HepG2 (cell line): ENCODE measurements at regions not wholly inside any gene's neighbourhood (a gene's known extent, or its start where the extent isn't known, plus 50 kb on each side); places are given as distances from the start of the nearest gene placed in this dataset.
A peak's percentile ranks its signal among the peaks of the same experiment; 100 is the strongest.

Source experiments
- ATAC-seq: fragments of 200-7000 bp; cut with Tn5 transposase; 3 replicates; pipeline ENCODE4 v1.9.1; 2020; ENCODE audit warnings: mild to moderate bottlenecking, moderate library complexity
- BruUV-seq: library from RNA; stranded (reverse); fragments of 400-500 nt; replicated peaks from 2 replicates; lab custom pipeline; 2021; lab: Mats Ljungman, UMichigan
- CTCF ChIA-PET: fragments of 300-600 bp; formaldehyde crosslinking; extraction: SDS; loops from one replicate; lab custom pipeline; 2021; ENCODE audit warnings: low total read pairs, inconsistent platforms, low intra/inter-chr PET ratio; lab: Yijun Ruan, JAX
- POLR2A ChIA-PET: fragments of 350-600 bp; sonication (Branson Sonifier 250); formaldehyde crosslinking; loops from one replicate; lab custom pipeline; 2020; ENCODE audit warnings: antibody characterized with exemption, inconsistent platforms; lab: Yijun Ruan, JAX
- DNase-seq: peaks from one replicate; pipeline ENCODE4 v3.0.0-alpha.2; 2015; ENCODE audit warnings: low spot score
- FAIRE-seq: peaks from 3 replicates; lab custom pipeline; 2011; peaks lifted over from hg19 to GRCh38; lab: Jason Lieb, UNC
- H2AFZ ChIP-seq: one replicate; pipeline ENCODE4 v1.6.1; 2011; ENCODE audit warnings: low read length, inconsistent platforms
- H3K27ac ChIP-seq: fragments of 300-600 bp; 3 replicates; pipeline ENCODE4 v1.8.0; 2011; ENCODE audit warnings: mixed run types, mild to moderate bottlenecking, mixed read lengths, low read length, inconsistent platforms; ENCODE audit not compliant: insufficient read depth; ENCODE audit errors: extremely low read length
- H3K27me3 ChIP-seq, 2 experiments: fragments of 200-600 bp in 1 of 2; 2 replicates in 1 of 2; 3 replicates in 1 of 2; pipeline versions ENCODE4 v1.6.0 to v1.8.0; 2011; ENCODE audit warnings: low read length in 2 of 2, mild to moderate bottlenecking in 2 of 2, moderate library complexity in 2 of 2, inconsistent platforms in 1 of 2; ENCODE audit not compliant: insufficient read depth in 2 of 2, control insufficient read depth in 1 of 2
- H3K36me3 ChIP-seq, 2 experiments: fragments of 200-600 bp in 1 of 2; replicated peaks in 1 of 2; 2 replicates in 1 of 2; 3 replicates in 1 of 2; pipeline versions ENCODE4 v1.5.1 to v1.8.0; 2011; ENCODE audit warnings: low read length in 2 of 2, inconsistent platforms in 1 of 2; ENCODE audit not compliant: insufficient read depth in 2 of 2, control insufficient read depth in 1 of 2
- H3K4me1 ChIP-seq: 2 replicates; pipeline ENCODE4 v1.5.1; 2012; ENCODE audit warnings: low read length, inconsistent platforms; ENCODE audit not compliant: insufficient read depth
- H3K4me2 ChIP-seq: 2 replicates; pipeline ENCODE4 v1.6.0; 2011; ENCODE audit warnings: low read depth, low read length, inconsistent platforms
- H3K4me3 ChIP-seq, 3 experiments: fragments of 200-600 bp in 1 of 3; sonication (generic), shearing (Covaris generic) in 1 of 3; replicated peaks in 1 of 3; 2 replicates each; pipeline ENCODE4 v1.5.1; 2011 to 2016; ENCODE audit warnings: low read length in 3 of 3, inconsistent platforms in 2 of 3, low read depth in 2 of 3, mild to moderate bottlenecking in 2 of 3, control low read depth in 1 of 3, mixed read lengths in 1 of 3; ENCODE audit not compliant: insufficient read depth in 1 of 3
- H3K79me2 ChIP-seq: one replicate; pipeline ENCODE4 v1.6.1; 2011; ENCODE audit warnings: low read length, inconsistent platforms; ENCODE audit not compliant: insufficient read depth
- H3K9ac ChIP-seq: 2 replicates; pipeline ENCODE4 v1.6.0; 2011; ENCODE audit warnings: mild to moderate bottlenecking, low read depth, low read length, inconsistent platforms; ENCODE audit not compliant: insufficient read depth
- H3K9me3 ChIP-seq: 2 replicates; pipeline ENCODE4 v1.5.1; 2012; ENCODE audit warnings: mild to moderate bottlenecking, low read length
- H4K20me1 ChIP-seq: 2 replicates; pipeline ENCODE4 v1.6.0; 2011; ENCODE audit warnings: inconsistent platforms, mild to moderate bottlenecking, low read length, moderate library complexity; ENCODE audit not compliant: insufficient read depth
- HNF1A ChIP-seq, 2 experiments: sonication (generic) in 1 of 2; formaldehyde crosslinking in 1 of 2; IDR thresholded peaks; 2 replicates each; pipeline versions ENCODE4 v1.4.0 to v1.6.1; 2016 to 2020; ENCODE audit warnings: borderline replicate concordance in 1 of 2, low read depth in 1 of 2, mild to moderate bottlenecking in 1 of 2, missing genetic modification reagents in 1 of 2
- MEF2D ChIP-seq: sonication (generic); formaldehyde crosslinking; IDR thresholded peaks from 2 replicates; pipeline ENCODE4 v1.5.1; 2020; ENCODE audit warnings: mild to moderate bottlenecking, missing genetic modification reagents
- NFRKB ChIP-seq: fragments of 450-650 bp; IDR thresholded peaks from 2 replicates; pipeline ENCODE4 v1.6.1; 2017
- PRPF4 ChIP-seq: fragments of 200-400 bp; formaldehyde crosslinking; IDR thresholded peaks from 2 replicates; pipeline ENCODE4 v1.6.1; 2016; ENCODE audit warnings: low read length, low read depth; ENCODE audit not compliant: poor library complexity, severe bottlenecking
- ZBTB38 ChIP-seq: sonication (generic); formaldehyde crosslinking; IDR thresholded peaks from 2 replicates; pipeline ENCODE4 v1.5.1; 2020; ENCODE audit warnings: mild to moderate bottlenecking, missing genetic modification reagents
- ZBTB8A ChIP-seq: sonication (generic); formaldehyde crosslinking; IDR thresholded peaks from 2 replicates; pipeline ENCODE4 v1.4.0; 2020; ENCODE audit warnings: mild to moderate bottlenecking, low read depth, missing genetic modification reagents, borderline replicate concordance
- ZMYM3 ChIP-seq: sonication (generic); formaldehyde crosslinking; IDR thresholded peaks from 2 replicates; pipeline ENCODE4 v1.5.1; 2020; ENCODE audit warnings: mild to moderate bottlenecking, missing genetic modification reagents
- ZNF17 ChIP-seq: sonication (generic); formaldehyde crosslinking; IDR thresholded peaks from 2 replicates; pipeline ENCODE4 v1.5.0; 2020; ENCODE audit warnings: mild to moderate bottlenecking, missing genetic modification reagents
- ZNF460 ChIP-seq: sonication (generic); formaldehyde crosslinking; IDR thresholded peaks from 2 replicates; pipeline ENCODE4 v1.5.1; 2020; ENCODE audit warnings: missing genetic modification reagents, mild to moderate bottlenecking, borderline replicate concordance
- ZNF775 ChIP-seq: sonication (generic); formaldehyde crosslinking; IDR thresholded peaks from 2 replicates; pipeline ENCODE4 v1.4.0; 2020; ENCODE audit warnings: missing genetic modification reagents, mild to moderate bottlenecking, moderate library complexity, borderline replicate concordance
- WGBS: methylation state at CpG from one replicate; pipeline ENCODE4 v1.1.6; 2017; ENCODE audit warnings: low lambda C conversion rate; 5-methylcytosine and 5-hydroxymethylcytosine counted together
- in situ Hi-C: cut with HindIII; loops from 2 replicates; pipeline ENCODE4 v1.10.0; 2017; ENCODE audit warnings: low pct_unique_long_range_greater_than_20kb; ENCODE audit not compliant: extremely low pct_ligation_motif_present
- intact Hi-C: fragments of 100-400 bp; cut with micrococcal nuclease; formaldehyde crosslinking; loops from one replicate; pipeline ENCODE4 v1.10.0; 2022; ENCODE audit not compliant: unreplicated experiment
- TF ChIP-seq, protein P1 (sequence below): sonication (generic); formaldehyde crosslinking; conservative IDR thresholded peaks from 2 replicates; pipeline ENCODE4 v1.4.0; 2020; ENCODE audit warnings: missing genetic modification reagents

DNA sequence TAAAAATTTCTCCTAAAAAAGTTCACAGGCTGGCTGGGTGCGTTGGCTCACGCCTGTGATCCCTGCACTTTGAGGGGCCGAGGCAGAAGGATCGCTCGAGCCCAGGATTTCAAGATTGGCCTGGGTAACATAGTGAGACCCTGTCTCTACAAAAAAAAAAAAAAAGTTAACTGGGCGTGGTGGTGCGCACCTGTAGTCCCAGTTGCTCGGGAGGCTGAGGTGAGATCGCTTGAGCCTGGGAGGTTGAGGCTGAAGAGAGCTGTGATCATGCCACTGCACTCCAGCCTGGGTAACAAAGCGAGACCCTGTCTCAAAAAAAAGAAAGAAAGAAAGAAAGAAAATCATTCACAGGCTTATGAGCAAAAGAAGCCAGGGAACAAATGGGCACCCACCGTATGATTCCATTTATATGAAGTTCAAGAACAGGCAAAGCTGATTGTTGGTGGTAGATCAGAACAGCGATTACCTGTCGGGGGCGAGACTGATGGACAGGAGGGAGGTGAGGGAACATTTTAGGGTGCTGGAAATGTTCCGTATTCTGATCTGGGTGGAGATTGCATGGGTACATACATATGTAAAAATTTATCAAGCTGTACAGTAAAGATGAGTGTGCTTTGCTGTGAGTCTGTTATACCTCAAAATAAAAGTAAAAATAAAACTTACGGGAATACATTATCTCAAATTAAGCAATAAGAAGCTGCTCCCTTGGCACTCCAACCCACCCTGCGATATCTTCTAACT, 77.1 kb downstream of the FGD2 start:
- Histone ChIP-seq H3K9ac (no peak overlapping the region), H3K4me1 (peaks cover 67% of the 10 kb centered on the region), H3K79me2 (no peaks in the 10 kb centered on the region), H3K27me3 (no peaks in the 10 kb centered on the region), H4K20me1 (no peaks in the 10 kb centered on the region), H3K36me3 (no peaks in the 10 kb centered on the region), H3K4me3 (peak overlapping the region in 1 of 3 experiments; percentile 57; a peak in 1 of 6 replicates), H3K27ac (peak overlapping the region; percentile 74)
- 97% methylated on average over 17 of the region's 17 CpGs for WGBS
- FAIRE-seq, result no peak
- TF ChIP-seq HNF1A (IDR thresholded peaks at IDR 0.05; ENCODE audit: low read depth), result no peak
- TF ChIP-seq HNF1A (CRISPR knock-in tag; IDR thresholded peaks at IDR 0.05; ENCODE audit: borderline replicate concordance), result no peak
- TF ChIP-seq NFRKB, result no peak
- peak; percentile 25 for TF ChIP-seq PRPF4
- 0 out of 2 replicates have a peak, but pooled peaks have one; percentile 27 for TF ChIP-seq ZMYM3
- TF ChIP-seq ZNF775 (CRISPR knock-in tag), result no peak
- 0 out of 2 replicates have a peak, but pooled peaks have one; percentile 25 for TF ChIP-seq ZNF17 (CRISPR knock-in tag)
- no peak for TF ChIP-seq ZBTB8A (CRISPR knock-in tag)
- 0 out of 2 replicates have a peak, but pooled peaks have one; percentile 19 for TF ChIP-seq MEF2D (CRISPR knock-in tag)
- peak; percentile 79; the same call in 1 of the 2 replicates for TF ChIP-seq ZNF460 (CRISPR knock-in tag)
- TF ChIP-seq, protein P1, sequence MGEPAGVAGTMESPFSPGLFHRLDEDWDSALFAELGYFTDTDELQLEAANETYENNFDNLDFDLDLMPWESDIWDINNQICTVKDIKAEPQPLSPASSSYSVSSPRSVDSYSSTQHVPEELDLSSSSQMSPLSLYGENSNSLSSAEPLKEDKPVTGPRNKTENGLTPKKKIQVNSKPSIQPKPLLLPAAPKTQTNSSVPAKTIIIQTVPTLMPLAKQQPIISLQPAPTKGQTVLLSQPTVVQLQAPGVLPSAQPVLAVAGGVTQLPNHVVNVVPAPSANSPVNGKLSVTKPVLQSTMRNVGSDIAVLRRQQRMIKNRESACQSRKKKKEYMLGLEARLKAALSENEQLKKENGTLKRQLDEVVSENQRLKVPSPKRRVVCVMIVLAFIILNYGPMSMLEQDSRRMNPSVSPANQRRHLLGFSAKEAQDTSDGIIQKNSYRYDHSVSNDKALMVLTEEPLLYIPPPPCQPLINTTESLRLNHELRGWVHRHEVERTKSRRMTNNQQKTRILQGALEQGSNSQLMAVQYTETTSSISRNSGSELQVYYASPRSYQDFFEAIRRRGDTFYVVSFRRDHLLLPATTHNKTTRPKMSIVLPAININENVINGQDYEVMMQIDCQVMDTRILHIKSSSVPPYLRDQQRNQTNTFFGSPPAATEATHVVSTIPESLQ (CRISPR knock-in tag), result no peak
- peak; percentile 61; the same call in 1 of the 2 replicates for TF ChIP-seq ZBTB38 (CRISPR knock-in tag)
- TF ChIP-seq, all 625 proteins: peak for 6
- DNase-seq, result no peak
- CTCF ChIA-PET, result no interaction called here
- no peak for ATAC-seq
- H3K4me2 ChIP-seq, result peak overlapping the region; percentile 80
- in situ Hi-C loops, result no loop called here
- no peak overlapping the region for H2AFZ ChIP-seq
- TSS peak; percentile 81 for BruUV-seq
- H3K9me3 ChIP-seq, result no peaks in the 10 kb centered on the region
- POLR2A ChIA-PET, result interaction anchor here (1.0 to 3.3 kb wide), 20 partner anchors 9 to 91 kb away, joined by 3 to 73 read pairs (median 8); partner anchors contain the start of gene PIM1
- intact Hi-C loops, result no loop called here
